Neural crest cell (in vitro differentiated cells): ENCODE measurements at regions not wholly inside any gene's neighbourhood (a gene's known extent, or its start where the extent isn't known, plus 50 kb on each side); places are given as distances from the start of the nearest gene placed in this dataset.

Source experiments
- DNase-seq: peaks from one replicate; pipeline ENCODE4 v3.0.0; 2021; ENCODE audit warnings: low read depth, mixed read lengths, low spot score
- H3K27ac Mint-ChIP-seq: one replicate; pipeline ENCODE4 v1.8.0; 2021; ENCODE audit warnings: mild to moderate bottlenecking, mixed read lengths; ENCODE audit not compliant: unreplicated experiment
- H3K27me3 Mint-ChIP-seq: 2 replicates; pipeline ENCODE4 v1.8.0; 2021; ENCODE audit warnings: low read depth, mild to moderate bottlenecking, mixed read lengths
- H3K36me3 Mint-ChIP-seq: 2 replicates; pipeline ENCODE4 v1.8.0; 2021; ENCODE audit warnings: low read depth, mild to moderate bottlenecking, mixed read lengths
- H3K4me1 Mint-ChIP-seq: 2 replicates; pipeline ENCODE4 v1.8.0; 2021; ENCODE audit warnings: mixed read lengths
- H3K4me3 Mint-ChIP-seq: one replicate; pipeline ENCODE4 v1.8.0; 2021; ENCODE audit warnings: mild to moderate bottlenecking, mixed read lengths
- H3K9me3 Mint-ChIP-seq: 2 replicates; pipeline ENCODE4 v1.8.0; 2021; ENCODE audit warnings: mixed read lengths
- TF ChIP-seq, protein P1 (sequence below): fragments of 200-600 bp; sonication (generic); conservative IDR thresholded peaks from 2 replicates; pipeline ENCODE4 v1.5.0; 2021; ENCODE audit warnings: antibody characterized with exemption, mild to moderate bottlenecking

DNA sequence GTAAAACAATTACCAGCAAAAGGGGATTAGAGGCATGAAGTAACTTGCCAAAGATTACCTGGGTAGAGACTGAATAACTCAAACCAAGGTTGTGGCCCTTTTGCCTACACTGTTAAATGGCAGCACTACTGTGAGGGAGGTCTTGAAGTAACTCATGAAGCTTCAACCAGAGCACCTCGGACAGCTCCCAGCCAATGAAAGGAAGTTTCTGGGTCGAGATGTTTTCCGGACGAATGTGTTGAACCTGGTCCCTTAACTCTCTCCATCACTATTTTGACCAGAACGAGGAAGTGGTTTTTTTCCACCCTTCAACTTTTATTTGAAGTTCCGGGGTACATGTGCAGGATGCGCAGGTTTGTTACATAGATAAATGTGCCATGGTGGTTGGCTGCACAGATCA lies 133.6 kb upstream of the PRKCQ start:
- Mint-ChIP-seq H3K4me3 (no peak overlapping the region), H3K27me3 (peaks cover 37% of the 10 kb centered on the region), H3K27ac (no peak overlapping the region), H3K36me3 (no peaks in the 10 kb centered on the region), H3K9me3 (no peaks in the 10 kb centered on the region), H3K4me1 (no peaks in the 10 kb centered on the region)
- DNase-seq = no peak
- TF ChIP-seq, protein P1, sequence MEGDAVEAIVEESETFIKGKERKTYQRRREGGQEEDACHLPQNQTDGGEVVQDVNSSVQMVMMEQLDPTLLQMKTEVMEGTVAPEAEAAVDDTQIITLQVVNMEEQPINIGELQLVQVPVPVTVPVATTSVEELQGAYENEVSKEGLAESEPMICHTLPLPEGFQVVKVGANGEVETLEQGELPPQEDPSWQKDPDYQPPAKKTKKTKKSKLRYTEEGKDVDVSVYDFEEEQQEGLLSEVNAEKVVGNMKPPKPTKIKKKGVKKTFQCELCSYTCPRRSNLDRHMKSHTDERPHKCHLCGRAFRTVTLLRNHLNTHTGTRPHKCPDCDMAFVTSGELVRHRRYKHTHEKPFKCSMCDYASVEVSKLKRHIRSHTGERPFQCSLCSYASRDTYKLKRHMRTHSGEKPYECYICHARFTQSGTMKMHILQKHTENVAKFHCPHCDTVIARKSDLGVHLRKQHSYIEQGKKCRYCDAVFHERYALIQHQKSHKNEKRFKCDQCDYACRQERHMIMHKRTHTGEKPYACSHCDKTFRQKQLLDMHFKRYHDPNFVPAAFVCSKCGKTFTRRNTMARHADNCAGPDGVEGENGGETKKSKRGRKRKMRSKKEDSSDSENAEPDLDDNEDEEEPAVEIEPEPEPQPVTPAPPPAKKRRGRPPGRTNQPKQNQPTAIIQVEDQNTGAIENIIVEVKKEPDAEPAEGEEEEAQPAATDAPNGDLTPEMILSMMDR = no peak

DNA sequence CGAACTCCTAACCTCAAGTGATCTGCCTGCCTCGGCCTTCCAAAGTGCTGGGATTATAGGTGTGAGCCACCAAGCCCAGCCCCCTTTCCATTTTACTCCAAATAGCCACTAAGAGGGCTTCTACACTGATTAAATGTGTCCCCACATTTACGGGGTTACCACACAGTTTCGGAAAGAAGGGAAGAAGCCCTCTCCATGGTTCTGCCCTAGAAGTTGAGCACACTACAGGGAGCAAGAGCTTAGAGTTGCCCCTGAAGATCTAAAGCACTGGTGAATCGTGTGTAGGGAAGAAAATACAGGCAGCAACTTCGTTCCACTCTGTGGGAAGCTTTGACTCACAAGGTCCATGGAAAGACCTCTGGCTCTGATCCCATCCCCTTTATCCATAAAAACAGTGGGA lies 133.0 kb upstream of the PRKCQ start:
- TF ChIP-seq, protein P1 = no peak

DNA sequence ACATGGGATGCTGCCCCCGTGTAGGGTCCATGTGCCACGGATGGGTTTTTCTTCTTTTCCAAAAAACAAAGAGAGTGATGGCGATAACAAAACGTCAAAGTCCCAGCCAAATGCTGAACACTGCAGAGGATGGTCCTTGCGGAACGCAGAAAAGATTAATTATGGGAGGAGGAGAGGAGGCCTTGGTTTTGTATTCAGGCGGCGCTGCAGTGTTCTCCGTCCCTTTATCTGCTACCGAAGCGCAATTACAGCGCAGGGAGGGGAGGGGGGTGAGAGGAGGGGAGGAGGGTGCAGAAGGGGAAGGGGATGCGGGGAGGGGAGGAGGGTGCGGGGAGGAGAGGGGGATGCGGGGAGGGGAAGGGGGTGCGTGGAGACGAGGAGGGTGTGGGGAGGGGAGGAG lies 131.8 kb upstream of the PRKCQ start:
- TF ChIP-seq, protein P1 = no peak
- Mint-ChIP-seq H3K27me3 (peaks cover 39% of the 10 kb centered on the region), H3K4me3 (no peak overlapping the region), H3K4me1 (peaks cover 5% of the 10 kb centered on the region), H3K27ac (no peak overlapping the region), H3K36me3 (no peaks in the 10 kb centered on the region), H3K9me3 (no peaks in the 10 kb centered on the region)
- DNase-seq = no peak

More for the DNA sequence above, 133.0 kb upstream of the PRKCQ start:
- DNase-seq = no peak
- Mint-ChIP-seq H3K4me3 (no peak overlapping the region), H3K27ac (no peak overlapping the region), H3K4me1 (no peaks in the 10 kb centered on the region), H3K36me3 (no peaks in the 10 kb centered on the region), H3K9me3 (no peaks in the 10 kb centered on the region), H3K27me3 (peaks cover 37% of the 10 kb centered on the region)

DNA sequence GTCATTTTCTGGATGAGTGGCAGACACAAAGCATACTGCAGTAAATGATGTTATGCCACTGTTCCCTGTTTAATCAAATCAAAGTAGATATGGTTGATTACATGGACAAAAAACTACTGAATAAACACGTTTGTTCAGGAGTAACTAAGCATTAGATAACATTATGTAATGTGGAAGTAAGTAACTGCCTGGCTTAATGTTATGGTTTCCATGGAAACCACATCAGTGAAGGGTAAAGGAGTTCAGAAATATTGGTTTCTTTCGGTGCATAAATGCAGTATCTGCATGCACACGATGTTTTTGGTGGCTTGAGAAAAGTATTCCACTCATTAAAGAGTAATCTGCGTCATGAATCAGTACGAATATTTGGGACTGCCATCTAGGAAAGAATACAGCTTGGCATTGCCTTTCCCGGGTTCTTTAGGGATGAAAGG lies 131.3 kb upstream of the PRKCQ start:
- no peak overlapping the region for H3K4me3 Mint-ChIP-seq
- TF ChIP-seq, protein P1 = no peak
- no peak overlapping the region for H3K27ac Mint-ChIP-seq
- H3K9me3 Mint-ChIP-seq = no peaks in the 10 kb centered on the region
- peaks cover 5% of the 10 kb centered on the region for H3K4me1 Mint-ChIP-seq
- no peak for DNase-seq
- H3K36me3 Mint-ChIP-seq = no peaks in the 10 kb centered on the region
- H3K27me3 Mint-ChIP-seq = peaks cover 39% of the 10 kb centered on the region

DNA sequence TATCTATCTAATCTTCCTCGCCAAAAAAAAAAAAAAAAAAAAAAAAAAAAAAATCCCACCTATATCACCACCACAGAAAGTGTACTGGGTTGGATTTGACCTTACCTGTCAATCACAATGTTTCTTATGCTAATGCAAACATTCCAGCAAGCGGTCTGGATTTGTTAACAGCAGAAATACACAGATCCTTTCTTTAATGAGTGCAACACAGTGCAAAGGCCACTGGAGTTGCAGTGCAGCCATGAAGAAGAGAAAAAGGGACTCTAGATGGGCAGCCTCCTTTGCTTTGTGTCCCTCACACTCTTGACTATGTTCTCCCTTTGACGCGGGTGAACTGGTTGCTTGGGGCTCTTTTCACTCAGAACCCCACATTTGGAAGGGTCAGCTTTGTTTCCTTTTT lies 127.3 kb upstream of the PRKCQ start:
- TF ChIP-seq, protein P1 = no peak
- H3K27ac Mint-ChIP-seq = no peak overlapping the region
- no peak for DNase-seq
- H3K4me3 Mint-ChIP-seq = no peak overlapping the region
- H3K9me3 Mint-ChIP-seq = no peaks in the 10 kb centered on the region
- peaks cover 5% of the 10 kb centered on the region for H3K4me1 Mint-ChIP-seq
- peaks cover 26% of the 10 kb centered on the region for H3K27me3 Mint-ChIP-seq
- H3K36me3 Mint-ChIP-seq = no peaks in the 10 kb centered on the region

DNA sequence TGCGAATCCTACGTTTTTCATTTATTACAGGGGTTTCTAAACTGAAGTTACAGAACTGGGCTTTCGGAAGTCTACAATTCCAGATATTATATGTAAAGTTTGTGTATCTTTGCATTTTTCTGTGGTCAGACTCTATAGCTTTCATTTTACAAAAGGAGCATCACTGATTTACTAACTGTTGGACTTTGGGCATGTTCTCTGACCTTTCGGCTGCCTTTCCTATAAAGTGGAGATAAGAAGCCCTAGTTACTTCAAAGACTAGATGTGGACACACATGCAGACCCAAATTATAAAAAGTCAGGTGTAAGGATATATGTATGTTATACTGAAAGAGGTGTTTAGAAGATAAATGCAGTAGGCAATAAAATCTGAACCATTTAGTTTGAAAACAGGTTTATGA lies 126.6 kb upstream of the PRKCQ start:
- Mint-ChIP-seq H3K27me3 (peaks cover 25% of the 10 kb centered on the region), H3K4me3 (no peak overlapping the region)

More for the DNA sequence above, 126.6 kb upstream of the PRKCQ start:
- Mint-ChIP-seq H3K36me3 (no peaks in the 10 kb centered on the region), H3K9me3 (no peaks in the 10 kb centered on the region), H3K27ac (no peak overlapping the region), H3K4me1 (peaks cover 5% of the 10 kb centered on the region)
- no peak for DNase-seq
- TF ChIP-seq, protein P1 = no peak
